ENCODE measurements at regions not wholly inside any gene's neighbourhood (a gene's known extent, or its start where the extent isn't known, plus 50 kb on each side); places are given as distances from the start of the nearest gene placed in this dataset.

- H3K27me3 Mint-ChIP-seq, result no peaks in the 10 kb centered on the region
- no peak for DNase-seq
- no peak for ATAC-seq (ENCODE audit: low read depth)
- intact Hi-C loops (cut with micrococcal nuclease), result no loop called here
- ChIA-PET POLR2A (no interaction called here), CTCF (no interaction called here)
- no peaks in the 10 kb centered on the region for H3K4me1 Mint-ChIP-seq
- no peak overlapping the region for H3K4me3 Mint-ChIP-seq
- no peaks in the 10 kb centered on the region for H3K9me3 Mint-ChIP-seq
- no peak overlapping the region for H3K27ac Mint-ChIP-seq
- H3K36me3 Mint-ChIP-seq (ENCODE audit: low read depth), result no peaks in the 10 kb centered on the region
- TF ChIP-seq CTCF (IDR thresholded peaks at IDR 0.05), result no peak
Observed at GRCh38 chr15:93823971-93824913, 407.1 kb upstream of the MCTP2 start.

GRCh38 chr15:93820566-93820965 is 410.8 kb upstream of the MCTP2 start:
- no peak for ATAC-seq (ENCODE audit: low read depth)
- ChIA-PET POLR2A (no interaction called here), CTCF (no interaction called here)
- no peaks in the 10 kb centered on the region for H3K4me1 Mint-ChIP-seq
- H3K27ac Mint-ChIP-seq, result no peak overlapping the region
- no peaks in the 10 kb centered on the region for H3K36me3 Mint-ChIP-seq (ENCODE audit: low read depth)
- no peak for DNase-seq
- peaks cover 12% of the 10 kb centered on the region for H3K9me3 Mint-ChIP-seq
- no peak overlapping the region for H3K4me3 Mint-ChIP-seq
- no peak for TF ChIP-seq CTCF (IDR thresholded peaks at IDR 0.05)
- intact Hi-C loops (cut with micrococcal nuclease), result no loop called here
- H3K27me3 Mint-ChIP-seq, result no peaks in the 10 kb centered on the region

GRCh38 chr15:93819826-93820225 is 411.5 kb upstream of the MCTP2 start:
- intact Hi-C loops (cut with micrococcal nuclease), result no loop called here
- Mint-ChIP-seq H3K27ac (no peak overlapping the region), H3K4me3 (no peak overlapping the region), H3K9me3 (peaks cover 14% of the 10 kb centered on the region), H3K36me3 (ENCODE audit: low read depth) (no peaks in the 10 kb centered on the region), H3K4me1 (no peaks in the 10 kb centered on the region), H3K27me3 (no peaks in the 10 kb centered on the region)
- ChIA-PET POLR2A (no interaction called here), CTCF (no interaction called here)
- DNase-seq (no peak), ATAC-seq (ENCODE audit: low read depth) (no peak)
- TF ChIP-seq CTCF (IDR thresholded peaks at IDR 0.05), result no peak

- POLR2A ChIA-PET, result no interaction called here
- H3K36me3 Mint-ChIP-seq (ENCODE audit: low read depth), result no peaks in the 10 kb centered on the region
Observed at GRCh38 chr15:93816815-93817214, 414.5 kb upstream of the MCTP2 start.

GRCh38 chr15:93811305-93811704 is 420.1 kb upstream of the MCTP2 start:
- ChIA-PET POLR2A (no interaction called here), CTCF (no interaction called here)
- Mint-ChIP-seq H3K4me1 (no peaks in the 10 kb centered on the region), H3K36me3 (ENCODE audit: low read depth) (no peaks in the 10 kb centered on the region), H3K27ac (no peak overlapping the region), H3K27me3 (no peaks in the 10 kb centered on the region), H3K9me3 (peaks cover 5% of the 10 kb centered on the region), H3K4me3 (no peak overlapping the region)
- ATAC-seq (ENCODE audit: low read depth) (no peak), DNase-seq (no peak)
- intact Hi-C loops (cut with micrococcal nuclease), result no loop called here
- TF ChIP-seq CTCF (IDR thresholded peaks at IDR 0.05), result no peak

More at GRCh38 chr15:93816815-93817214, 414.5 kb upstream of the MCTP2 start:
- peaks cover 14% of the 10 kb centered on the region for H3K9me3 Mint-ChIP-seq
- H3K4me3 Mint-ChIP-seq, result no peak overlapping the region
- no peaks in the 10 kb centered on the region for H3K27me3 Mint-ChIP-seq
- intact Hi-C loops (cut with micrococcal nuclease), result no loop called here
- DNase-seq (no peak), ATAC-seq (ENCODE audit: low read depth) (no peak)
- no peak overlapping the region for H3K27ac Mint-ChIP-seq
- H3K4me1 Mint-ChIP-seq, result no peaks in the 10 kb centered on the region
- TF ChIP-seq CTCF (IDR thresholded peaks at IDR 0.05), result no peak
- CTCF ChIA-PET, result no interaction called here

Measured in activated B cell treated with CpG ODN at 0.5 μM for 24 hours (primary cell).